NCI-H1694 (cell line): ENCODE measurements at regions not wholly inside any gene's neighbourhood (a gene's known extent, or its start where the extent isn't known, plus 50 kb on each side); places are given as distances from the start of the nearest gene placed in this dataset.

Experiments used
- DNase-seq: peaks from one replicate; lab custom pipeline; 2025; lab: John Stamatoyannopoulos, UW

- DNase-seq = no peak
These were observed 951.6 kb upstream of the TENM3 start for GRCh38 chr4:181291615-181292014.

GRCh38 chr4:181293014-181293413, 950.2 kb upstream of the TENM3 start:
- no peak for DNase-seq

GRCh38 chr4:181293541-181293940, 949.7 kb upstream of the TENM3 start:
- DNase-seq = no peak

GRCh38 chr4:181294421-181294820, 948.8 kb upstream of the TENM3 start:
- DNase-seq = no peak

GRCh38 chr4:181301735-181302710, 941.2 kb upstream of the TENM3 start:
- peak; percentile 1 for DNase-seq

- DNase-seq = no peak
These were observed 935.4 kb upstream of the TENM3 start for GRCh38 chr4:181307824-181308223.

GRCh38 chr4:181308476-181309312, 934.5 kb upstream of the TENM3 start:
- no peak for DNase-seq

- DNase-seq = no peak
These were observed 931.1 kb upstream of the TENM3 start for GRCh38 chr4:181312066-181312465.

GRCh38 chr4:181319629-181320028, 923.6 kb upstream of the TENM3 start:
- no peak for DNase-seq

GRCh38 chr4:181323061-181323460, 920.1 kb upstream of the TENM3 start:
- DNase-seq = no peak

GRCh38 chr4:181330654-181331201, 912.5 kb upstream of the TENM3 start:
- no peak for DNase-seq

GRCh38 chr4:181331214-181331613, 912.0 kb upstream of the TENM3 start:
- no peak for DNase-seq

GRCh38 chr4:181345931-181346330, 897.3 kb upstream of the TENM3 start:
- DNase-seq = no peak

- no peak for DNase-seq
These were observed 892.4 kb upstream of the TENM3 start for GRCh38 chr4:181350615-181351415.

GRCh38 chr4:181364504-181364903, 878.7 kb upstream of the TENM3 start:
- DNase-seq = no peak

GRCh38 chr4:181365671-181366070, 877.5 kb upstream of the TENM3 start:
- DNase-seq = no peak

GRCh38 chr4:181372014-181372413, 871.2 kb upstream of the TENM3 start:
- DNase-seq = no peak

GRCh38 chr4:181376058-181376457, 867.1 kb upstream of the TENM3 start:
- no peak for DNase-seq

- no peak for DNase-seq
These were observed 855.1 kb upstream of the TENM3 start for GRCh38 chr4:181388061-181388460.

- DNase-seq = no peak
These were observed 826.2 kb upstream of the TENM3 start for GRCh38 chr4:181416966-181417365.

GRCh38 chr4:181418496-181418895, 824.7 kb upstream of the TENM3 start:
- no peak for DNase-seq

GRCh38 chr4:181420950-181421349, 822.3 kb upstream of the TENM3 start:
- no peak for DNase-seq
